BLaER1 treated with 17β-estradiol and CSF1 and Interleukin-3, amounts not matched to agents 10 nM and 100 nM (cell line): ENCODE measurements at regions not wholly inside any gene's neighbourhood (a gene's known extent, or its start where the extent isn't known, plus 50 kb on each side); places are given as distances from the start of the nearest gene placed in this dataset.

Experiments used
- H3K27ac ChIP-seq, 11 experiments: shearing (Covaris generic); formaldehyde crosslinking; 2 replicates each; pipeline ENCODE4 v1.8.1; 2022
- H3K27me3 ChIP-seq, 11 experiments: shearing (Covaris generic); formaldehyde crosslinking; 2 replicates each; pipeline ENCODE4 v1.8.1; 2022
- H3K36me3 ChIP-seq, 11 experiments: shearing (Covaris generic); formaldehyde crosslinking; 2 replicates each; pipeline ENCODE4 v1.8.1; 2022
- H3K4me1 ChIP-seq, 10 experiments: shearing (Covaris generic); formaldehyde crosslinking; 2 replicates each; pipeline ENCODE4 v1.8.1; 2022
- H3K4me2 ChIP-seq, 11 experiments: shearing (Covaris generic); formaldehyde crosslinking; 2 replicates each; pipeline ENCODE4 v1.8.1; 2022
- H3K4me3 ChIP-seq, 10 experiments: shearing (Covaris generic); formaldehyde crosslinking; 2 replicates each; pipeline ENCODE4 v1.8.1; 2022
- H3K9ac ChIP-seq, 11 experiments: shearing (Covaris generic); formaldehyde crosslinking; 2 replicates each; pipeline ENCODE4 v1.8.1; 2022
- H3K9me3 ChIP-seq, 11 experiments: shearing (Covaris generic); formaldehyde crosslinking; replicated peaks in 1 of 11; 2 replicates each; pipeline ENCODE4 v1.8.1; 2022
- H4K20me1 ChIP-seq, 11 experiments: shearing (Covaris generic); formaldehyde crosslinking; 2 replicates each; pipeline ENCODE4 v1.8.1; 2022
- Cebpa-rat ChIP-seq, 11 experiments: shearing (Covaris generic); IDR thresholded peaks; 2 replicates each; pipeline ENCODE4 v1.8.1; 2022

GRCh38 chr18:59048378-59048777 lies 91.3 kb upstream of the SEC11C start:
- Histone ChIP-seq H3K4me2 (no peak overlapping the region), H3K9ac (no peak overlapping the region), H3K9me3 (no peaks in the 10 kb centered on the region), H3K36me3 (no peaks in the 10 kb centered on the region), H3K27ac (no peak overlapping the region), H4K20me1 (no peaks in the 10 kb centered on the region), H3K4me3 (no peak overlapping the region), H3K27me3 (no peaks in the 10 kb centered on the region), H3K4me1 (peaks cover 0 to 17% (median 3%) of the 10 kb centered on the region in 10 experiments; a peak in 4 of 20 replicates)
- TF ChIP-seq Cebpa-rat (IDR thresholded peaks at IDR 0.05), result no peak

GRCh38 chr18:59049721-59050660 lies 89.7 kb upstream of the SEC11C start:
- Histone ChIP-seq H3K9me3 (no peaks in the 10 kb centered on the region), H4K20me1 (no peaks in the 10 kb centered on the region), H3K4me1 (peaks cover 0 to 17% (median 3%) of the 10 kb centered on the region in 10 experiments; a peak in 4 of 20 replicates), H3K36me3 (no peaks in the 10 kb centered on the region), H3K9ac (no peak overlapping the region), H3K4me3 (no peak overlapping the region), H3K27me3 (no peaks in the 10 kb centered on the region), H3K27ac (no peak overlapping the region), H3K4me2 (no peak overlapping the region)
- TF ChIP-seq Cebpa-rat (IDR thresholded peaks at IDR 0.05), result no peak

GRCh38 chr18:59050661-59051057 lies 89.0 kb upstream of the SEC11C start:
- Histone ChIP-seq H3K4me3 (no peak overlapping the region), H3K36me3 (no peaks in the 10 kb centered on the region), H4K20me1 (no peaks in the 10 kb centered on the region), H3K9me3 (no peaks in the 10 kb centered on the region), H3K9ac (no peak overlapping the region), H3K27me3 (no peaks in the 10 kb centered on the region), H3K4me2 (peak overlapping the region in 4 of 11 experiments; percentile 1 to 6 (median 5); a peak in 2 of 22 replicates), H3K4me1 (peaks cover 0 to 17% (median 3%) of the 10 kb centered on the region in 10 experiments; a peak in 4 of 20 replicates), H3K27ac (no peak overlapping the region)
- TF ChIP-seq Cebpa-rat (IDR thresholded peaks at IDR 0.05), result no peak

GRCh38 chr18:59051470-59052165 lies 88.1 kb upstream of the SEC11C start:
- no peak overlapping the region for H3K27ac ChIP-seq
- H3K4me3 ChIP-seq, result no peak overlapping the region
- H4K20me1 ChIP-seq, result no peaks in the 10 kb centered on the region
- no peak overlapping the region for H3K9ac ChIP-seq
- peak overlapping the region in 2 of 11 experiments; percentile 1 to 4; a peak in 2 of 22 replicates for H3K4me2 ChIP-seq
- TF ChIP-seq Cebpa-rat (IDR thresholded peaks at IDR 0.05), result no peak
- H3K9me3 ChIP-seq, result no peaks in the 10 kb centered on the region
- no peaks in the 10 kb centered on the region for H3K36me3 ChIP-seq
- no peaks in the 10 kb centered on the region for H3K27me3 ChIP-seq
- peaks cover 0 to 17% (median 3%) of the 10 kb centered on the region in 10 experiments; a peak in 6 of 20 replicates for H3K4me1 ChIP-seq

- no peak overlapping the region for H3K9ac ChIP-seq
- no peaks in the 10 kb centered on the region for H3K9me3 ChIP-seq
- no peak overlapping the region for H3K27ac ChIP-seq
- TF ChIP-seq Cebpa-rat (IDR thresholded peaks at IDR 0.05), result no peak
- no peaks in the 10 kb centered on the region for H4K20me1 ChIP-seq
- H3K4me1 ChIP-seq, result peaks cover 0 to 17% (median 5%) of the 10 kb centered on the region in 10 experiments; a peak in 6 of 20 replicates
- no peaks in the 10 kb centered on the region for H3K36me3 ChIP-seq
- H3K4me2 ChIP-seq, result no peak overlapping the region
- no peaks in the 10 kb centered on the region for H3K27me3 ChIP-seq
- no peak overlapping the region for H3K4me3 ChIP-seq
Observed at GRCh38 chr18:59052965-59053820, 86.5 kb upstream of the SEC11C start.

- H3K27ac ChIP-seq, result no peak overlapping the region
Observed at GRCh38 chr18:59054496-59055287, 85.0 kb upstream of the SEC11C start.

GRCh38 chr18:59055345-59056032 lies 84.2 kb upstream of the SEC11C start:
- Histone ChIP-seq H3K27ac (no peak overlapping the region), H3K27me3 (no peaks in the 10 kb centered on the region), H3K4me3 (no peak overlapping the region), H3K4me2 (no peak overlapping the region), H3K36me3 (no peaks in the 10 kb centered on the region), H3K4me1 (peaks cover 0 to 17% (median 5%) of the 10 kb centered on the region in 10 experiments; a peak in 6 of 20 replicates), H3K9ac (no peak overlapping the region), H4K20me1 (no peaks in the 10 kb centered on the region), H3K9me3 (no peaks in the 10 kb centered on the region)
- no peak for TF ChIP-seq Cebpa-rat (IDR thresholded peaks at IDR 0.05)

More at GRCh38 chr18:59054496-59055287, 85.0 kb upstream of the SEC11C start:
- Histone ChIP-seq H3K9me3 (no peaks in the 10 kb centered on the region), H3K4me2 (no peak overlapping the region), H3K27me3 (no peaks in the 10 kb centered on the region), H3K36me3 (no peaks in the 10 kb centered on the region), H4K20me1 (no peaks in the 10 kb centered on the region), H3K4me3 (no peak overlapping the region), H3K9ac (no peak overlapping the region), H3K4me1 (peaks cover 0 to 17% (median 5%) of the 10 kb centered on the region in 10 experiments; a peak in 6 of 20 replicates)
- no peak for TF ChIP-seq Cebpa-rat (IDR thresholded peaks at IDR 0.05)
